BLaER1 treated with 17β-estradiol and CSF1 and Interleukin-3, amounts not matched to agents 10 nM and 100 nM (cell line): ENCODE measurements at regions not wholly inside any gene's neighbourhood (a gene's known extent, or its start where the extent isn't known, plus 50 kb on each side); places are given as distances from the start of the nearest gene placed in this dataset.

Source experiments
- H3K27ac ChIP-seq, 11 experiments: shearing (Covaris generic); formaldehyde crosslinking; 2 replicates each; pipeline ENCODE4 v1.8.1; 2022
- H3K27me3 ChIP-seq, 11 experiments: shearing (Covaris generic); formaldehyde crosslinking; 2 replicates each; pipeline ENCODE4 v1.8.1; 2022
- H3K36me3 ChIP-seq, 11 experiments: shearing (Covaris generic); formaldehyde crosslinking; 2 replicates each; pipeline ENCODE4 v1.8.1; 2022
- H3K4me1 ChIP-seq, 10 experiments: shearing (Covaris generic); formaldehyde crosslinking; 2 replicates each; pipeline ENCODE4 v1.8.1; 2022
- H3K4me2 ChIP-seq, 11 experiments: shearing (Covaris generic); formaldehyde crosslinking; 2 replicates each; pipeline ENCODE4 v1.8.1; 2022
- H3K4me3 ChIP-seq, 10 experiments: shearing (Covaris generic); formaldehyde crosslinking; 2 replicates each; pipeline ENCODE4 v1.8.1; 2022
- H3K9ac ChIP-seq, 11 experiments: shearing (Covaris generic); formaldehyde crosslinking; 2 replicates each; pipeline ENCODE4 v1.8.1; 2022
- H3K9me3 ChIP-seq, 11 experiments: shearing (Covaris generic); formaldehyde crosslinking; replicated peaks in 1 of 11; 2 replicates each; pipeline ENCODE4 v1.8.1; 2022
- H4K20me1 ChIP-seq, 11 experiments: shearing (Covaris generic); formaldehyde crosslinking; 2 replicates each; pipeline ENCODE4 v1.8.1; 2022
- Cebpa-rat ChIP-seq, 11 experiments: shearing (Covaris generic); IDR thresholded peaks; 2 replicates each; pipeline ENCODE4 v1.8.1; 2022

- H3K4me2 ChIP-seq: no peak overlapping the region
- H3K36me3 ChIP-seq: no peaks in the 10 kb centered on the region
- no peaks in the 10 kb centered on the region for H3K9me3 ChIP-seq
- no peak for TF ChIP-seq Cebpa-rat (IDR thresholded peaks at IDR 0.05)
- H3K9ac ChIP-seq: no peak overlapping the region
- no peak overlapping the region for H3K27ac ChIP-seq
- no peak overlapping the region for H3K4me3 ChIP-seq
- H3K4me1 ChIP-seq: 0 out of 20 replicates have a peak, but pooled peaks cover 0 to 3% (median 0%) of the 10 kb centered on the region in 10 experiments
- no peaks in the 10 kb centered on the region for H4K20me1 ChIP-seq
- H3K27me3 ChIP-seq: no peaks in the 10 kb centered on the region
Observed at GRCh38 chr9:82673201-82673600, 389.7 kb downstream of the RASEF start.

GRCh38 chr9:82673919-82674318, 389.0 kb downstream of the RASEF start:
- no peak for TF ChIP-seq Cebpa-rat (IDR thresholded peaks at IDR 0.05)
- Histone ChIP-seq H4K20me1 (no peaks in the 10 kb centered on the region), H3K27ac (no peak overlapping the region), H3K27me3 (no peaks in the 10 kb centered on the region), H3K36me3 (no peaks in the 10 kb centered on the region), H3K4me3 (no peak overlapping the region), H3K9ac (no peak overlapping the region), H3K4me1 (0 out of 20 replicates have a peak, but pooled peaks cover 0 to 3% (median 0%) of the 10 kb centered on the region in 10 experiments), H3K4me2 (no peak overlapping the region), H3K9me3 (no peaks in the 10 kb centered on the region)

GRCh38 chr9:82675102-82675501, 387.8 kb downstream of the RASEF start:
- no peak overlapping the region for H3K4me3 ChIP-seq
- H4K20me1 ChIP-seq: no peaks in the 10 kb centered on the region
- no peak overlapping the region for H3K9ac ChIP-seq
- H3K4me1 ChIP-seq: 0 out of 20 replicates have a peak, but pooled peaks cover 0 to 3% (median 0%) of the 10 kb centered on the region in 10 experiments
- no peak overlapping the region for H3K27ac ChIP-seq
- TF ChIP-seq Cebpa-rat (IDR thresholded peaks at IDR 0.05): no peak
- H3K9me3 ChIP-seq: no peaks in the 10 kb centered on the region
- H3K27me3 ChIP-seq: no peaks in the 10 kb centered on the region
- no peak overlapping the region for H3K4me2 ChIP-seq
- no peaks in the 10 kb centered on the region for H3K36me3 ChIP-seq

GRCh38 chr9:82675605-82676004, 387.3 kb downstream of the RASEF start:
- Histone ChIP-seq H3K27me3 (no peaks in the 10 kb centered on the region), H3K4me2 (no peak overlapping the region), H3K4me3 (no peak overlapping the region), H3K36me3 (no peaks in the 10 kb centered on the region), H3K27ac (no peak overlapping the region), H3K4me1 (0 out of 20 replicates have a peak, but pooled peaks cover 0 to 3% (median 0%) of the 10 kb centered on the region in 10 experiments), H3K9me3 (no peaks in the 10 kb centered on the region), H4K20me1 (no peaks in the 10 kb centered on the region), H3K9ac (no peak overlapping the region)
- no peak for TF ChIP-seq Cebpa-rat (IDR thresholded peaks at IDR 0.05)

- H3K4me2 ChIP-seq: no peak overlapping the region
- H3K4me1 ChIP-seq: 0 out of 20 replicates have a peak, but pooled peaks cover 0 to 3% (median 0%) of the 10 kb centered on the region in 10 experiments
- no peak for TF ChIP-seq Cebpa-rat (IDR thresholded peaks at IDR 0.05)
- no peaks in the 10 kb centered on the region for H3K9me3 ChIP-seq
- no peaks in the 10 kb centered on the region for H4K20me1 ChIP-seq
- H3K36me3 ChIP-seq: no peaks in the 10 kb centered on the region
- H3K9ac ChIP-seq: no peak overlapping the region
- no peaks in the 10 kb centered on the region for H3K27me3 ChIP-seq
- no peak overlapping the region for H3K27ac ChIP-seq
- H3K4me3 ChIP-seq: no peak overlapping the region
Observed at GRCh38 chr9:82677086-82677485, 385.9 kb downstream of the RASEF start.

GRCh38 chr9:82679472-82679871, 383.5 kb downstream of the RASEF start:
- H3K4me2 ChIP-seq: no peak overlapping the region
- no peak for TF ChIP-seq Cebpa-rat (IDR thresholded peaks at IDR 0.05)

GRCh38 chr9:82680179-82680935, 382.6 kb downstream of the RASEF start:
- Histone ChIP-seq H3K9ac (no peak overlapping the region), H3K27me3 (no peaks in the 10 kb centered on the region), H3K27ac (no peak overlapping the region), H3K9me3 (peaks cover 0 to 9% (median 7%) of the 10 kb centered on the region in 11 experiments; a peak in 11 of 22 replicates), H3K4me1 (0 out of 20 replicates have a peak, but pooled peaks cover 0 to 3% (median 0%) of the 10 kb centered on the region in 10 experiments), H3K4me3 (no peak overlapping the region), H3K36me3 (no peaks in the 10 kb centered on the region), H4K20me1 (no peaks in the 10 kb centered on the region), H3K4me2 (no peak overlapping the region)
- TF ChIP-seq Cebpa-rat (IDR thresholded peaks at IDR 0.05): no peak

More at GRCh38 chr9:82679472-82679871, 383.5 kb downstream of the RASEF start:
- no peak overlapping the region for H3K9ac ChIP-seq
- no peak overlapping the region for H3K27ac ChIP-seq
- no peaks in the 10 kb centered on the region for H3K36me3 ChIP-seq
- no peaks in the 10 kb centered on the region for H3K27me3 ChIP-seq
- peaks cover 0 to under 1% (median 0%) of the 10 kb centered on the region in 11 experiments; a peak in 2 of 22 replicates for H3K9me3 ChIP-seq
- no peaks in the 10 kb centered on the region for H4K20me1 ChIP-seq
- no peak overlapping the region for H3K4me3 ChIP-seq
- 0 out of 20 replicates have a peak, but pooled peaks cover 0 to 3% (median 0%) of the 10 kb centered on the region in 10 experiments for H3K4me1 ChIP-seq

GRCh38 chr9:82681809-82682208, 381.1 kb downstream of the RASEF start:
- 0 out of 20 replicates have a peak, but pooled peaks cover 0 to 3% (median 0%) of the 10 kb centered on the region in 10 experiments for H3K4me1 ChIP-seq
- H3K36me3 ChIP-seq: no peaks in the 10 kb centered on the region
- no peak for TF ChIP-seq Cebpa-rat (IDR thresholded peaks at IDR 0.05)
- H3K9ac ChIP-seq: no peak overlapping the region
- no peaks in the 10 kb centered on the region for H4K20me1 ChIP-seq
- H3K27me3 ChIP-seq: no peaks in the 10 kb centered on the region
- H3K9me3 ChIP-seq: peaks cover 0 to 15% (median 10%) of the 10 kb centered on the region in 11 experiments; a peak in 13 of 22 replicates
- no peak overlapping the region for H3K4me2 ChIP-seq
- H3K27ac ChIP-seq: no peak overlapping the region
- no peak overlapping the region for H3K4me3 ChIP-seq

GRCh38 chr9:82682431-82682830, 380.5 kb downstream of the RASEF start:
- H4K20me1 ChIP-seq: no peaks in the 10 kb centered on the region
- H3K27me3 ChIP-seq: no peaks in the 10 kb centered on the region
- no peak overlapping the region for H3K27ac ChIP-seq
- H3K4me3 ChIP-seq: no peak overlapping the region
- H3K9ac ChIP-seq: no peak overlapping the region
- peaks cover 0 to 15% (median 10%) of the 10 kb centered on the region in 11 experiments; a peak in 13 of 22 replicates for H3K9me3 ChIP-seq
- no peak overlapping the region for H3K4me2 ChIP-seq
- H3K36me3 ChIP-seq: no peaks in the 10 kb centered on the region
- no peak for TF ChIP-seq Cebpa-rat (IDR thresholded peaks at IDR 0.05)
- 0 out of 20 replicates have a peak, but pooled peaks cover 0 to 3% (median 0%) of the 10 kb centered on the region in 10 experiments for H3K4me1 ChIP-seq
